ENCODE measurements at regions not wholly inside any gene's neighbourhood (a gene's known extent, or its start where the extent isn't known, plus 50 kb on each side); places are given as distances from the start of the nearest gene placed in this dataset.
A peak's percentile ranks its signal among the peaks of the same experiment; 100 is the strongest.

DNA sequence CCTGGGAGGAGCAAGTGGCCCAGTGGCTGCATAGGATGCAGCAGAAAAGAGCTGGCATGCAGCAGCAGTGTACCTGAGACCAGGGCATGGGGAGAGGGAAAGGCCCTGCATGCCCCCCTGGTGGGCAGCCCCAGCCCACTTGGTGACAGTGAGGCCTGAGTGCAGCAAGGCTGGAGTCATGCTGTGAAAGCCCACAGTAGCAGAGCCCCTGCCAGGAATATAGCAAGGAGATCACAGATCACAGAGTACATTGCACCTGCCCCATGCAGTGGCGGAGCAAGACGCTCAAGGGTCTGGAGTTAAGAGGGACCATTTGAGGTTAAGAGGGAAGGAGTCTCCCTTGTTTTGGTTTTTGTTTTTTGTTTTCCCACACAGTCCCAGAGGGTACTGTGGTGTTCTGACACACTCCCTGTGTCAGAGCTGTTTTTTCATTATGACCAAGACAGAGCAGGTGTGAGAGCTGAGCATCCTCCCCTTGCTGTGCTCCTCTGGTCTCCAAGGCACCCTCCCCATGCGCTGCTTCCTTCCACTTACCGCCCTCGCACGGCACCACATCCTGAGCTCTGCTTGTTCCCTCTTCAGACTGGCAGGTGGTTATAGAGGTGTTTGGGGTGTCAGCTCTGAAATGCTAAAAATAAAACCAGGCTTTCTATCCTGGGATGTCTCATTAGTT is 85.0 kb upstream of the UBL3 start:
- no peak for DNase-seq (ENCODE audit: extremely low read depth, low read depth)

- DNase-seq (ENCODE audit: extremely low read depth, low read depth): no peak
Measured at GRCh38 chr13:29934531-29935308, 84.3 kb upstream of the UBL3 start.

DNA sequence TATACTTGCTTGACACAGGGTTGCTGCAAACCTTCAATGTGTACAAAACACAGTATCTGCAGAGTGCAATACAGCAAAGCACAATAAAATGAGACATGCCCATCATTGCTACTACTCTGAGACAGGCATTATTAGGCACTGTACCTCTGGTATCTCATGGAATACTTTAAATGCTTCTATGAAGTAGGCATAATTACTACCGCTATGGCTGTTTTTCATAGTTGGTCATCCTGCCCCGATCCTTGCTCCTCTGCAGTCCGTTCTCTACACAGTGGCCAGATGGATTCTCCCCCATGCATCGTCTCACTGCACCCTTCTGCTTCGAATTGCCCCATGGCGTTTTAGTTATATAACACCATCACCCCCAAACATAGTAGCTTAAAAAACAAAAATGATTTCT is 83.0 kb upstream of the UBL3 start:
- DNase-seq (ENCODE audit: extremely low read depth, low read depth): no peak

- DNase-seq (ENCODE audit: extremely low read depth, low read depth): no peak
Measured at GRCh38 chr13:29931696-29932095, 81.3 kb upstream of the UBL3 start.

- DNase-seq (ENCODE audit: extremely low read depth, low read depth): no peak
Measured at GRCh38 chr13:29929062-29929847, 78.8 kb upstream of the UBL3 start.

DNA sequence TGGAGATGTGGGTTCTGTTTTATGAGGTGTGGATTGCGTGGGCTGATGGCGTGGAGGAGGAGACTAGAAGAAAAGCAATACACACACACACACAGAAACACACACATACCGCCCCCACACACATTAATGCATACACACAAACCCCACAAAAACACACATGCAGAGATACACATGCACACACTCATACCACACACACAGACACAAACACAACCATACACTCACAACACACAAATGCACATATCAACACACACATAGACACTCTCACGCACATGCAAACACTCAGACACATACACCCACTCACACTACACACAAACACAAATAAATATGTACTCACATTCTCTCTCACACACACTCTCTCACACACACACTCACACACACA is 75.7 kb upstream of the UBL3 start:
- DNase-seq (ENCODE audit: extremely low read depth, low read depth): no peak

DNA sequence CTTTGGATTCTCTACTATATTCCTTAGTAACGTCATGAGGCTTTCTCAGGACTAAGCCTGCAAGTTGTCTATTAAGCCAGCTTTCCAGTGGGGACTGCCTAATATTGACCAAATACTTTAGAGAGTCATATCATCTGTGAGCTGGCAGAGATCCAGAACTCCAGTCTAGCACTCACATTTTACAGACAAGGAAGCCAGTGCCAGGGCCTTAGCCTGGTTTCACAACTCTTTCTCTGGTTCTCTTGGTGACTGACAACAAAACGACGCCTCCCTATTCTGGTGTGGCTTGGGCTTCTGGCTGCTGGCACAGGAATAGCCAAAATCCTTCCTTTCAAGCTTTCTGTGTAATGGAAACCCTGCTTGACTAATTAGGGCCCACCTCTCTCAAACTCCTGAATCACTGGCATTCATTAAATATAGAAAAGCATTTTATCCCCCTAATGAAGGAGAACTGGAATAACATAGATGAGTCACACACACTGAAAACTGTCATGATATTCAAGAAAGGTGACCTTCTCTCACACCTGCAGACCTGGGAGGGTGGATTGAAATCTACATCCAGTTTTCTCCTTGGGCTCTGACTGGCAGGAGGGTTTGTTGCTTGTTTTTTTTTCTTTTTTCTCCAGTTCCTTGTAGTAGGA is 75.2 kb upstream of the UBL3 start:
- DNase-seq (ENCODE audit: extremely low read depth, low read depth): no peak

GRCh38 chr13:29924482-29925350 is 74.3 kb upstream of the UBL3 start:
- no peak for DNase-seq (ENCODE audit: extremely low read depth, low read depth)

- peak; percentile 77 for DNase-seq (ENCODE audit: extremely low read depth, low read depth)
Measured at GRCh38 chr13:29923554-29924481, 73.4 kb upstream of the UBL3 start.

DNA sequence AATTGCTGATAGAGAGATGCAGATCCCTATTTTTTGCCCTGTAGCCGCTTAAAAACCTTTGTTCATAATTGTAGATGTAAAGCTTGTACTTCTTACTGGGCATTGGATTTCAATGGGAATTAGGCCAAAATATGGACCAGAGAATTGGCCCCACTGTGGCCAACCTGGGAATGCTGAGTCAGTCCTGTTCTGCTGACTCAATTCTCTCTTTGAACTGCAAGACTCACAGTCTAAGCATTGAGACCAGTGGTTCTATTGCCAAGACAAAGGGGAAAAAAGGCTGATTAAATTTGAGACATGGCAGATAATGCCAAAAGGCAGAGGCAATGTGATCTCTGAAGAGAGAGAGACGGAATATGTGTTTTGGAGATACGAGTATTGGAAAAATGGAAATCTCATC is 72.5 kb upstream of the UBL3 start:
- DNase-seq (ENCODE audit: extremely low read depth, low read depth): no peak

GRCh38 chr13:29922281-29922821 is 71.9 kb upstream of the UBL3 start:
- no peak for DNase-seq (ENCODE audit: extremely low read depth, low read depth)

DNA sequence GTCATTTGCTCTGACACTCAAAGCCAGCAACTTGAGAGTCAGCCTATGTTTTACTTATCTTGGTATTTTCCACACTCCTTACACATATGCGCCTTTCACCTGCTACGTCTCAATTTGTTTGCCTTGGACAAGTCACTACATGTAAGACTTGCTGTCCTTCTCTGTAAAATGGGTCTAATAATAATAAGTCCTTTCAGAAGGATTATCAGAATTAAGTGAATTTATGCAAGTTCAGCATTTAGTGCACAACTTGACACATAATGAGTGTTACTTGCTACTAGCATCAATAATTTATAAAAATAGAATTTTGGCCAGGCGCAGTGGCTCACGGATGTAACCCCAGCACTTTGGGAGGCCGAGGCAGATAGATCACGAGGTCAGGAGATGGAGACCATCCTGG is 71.1 kb upstream of the UBL3 start:
- no peak for DNase-seq (ENCODE audit: extremely low read depth, low read depth)

DNA sequence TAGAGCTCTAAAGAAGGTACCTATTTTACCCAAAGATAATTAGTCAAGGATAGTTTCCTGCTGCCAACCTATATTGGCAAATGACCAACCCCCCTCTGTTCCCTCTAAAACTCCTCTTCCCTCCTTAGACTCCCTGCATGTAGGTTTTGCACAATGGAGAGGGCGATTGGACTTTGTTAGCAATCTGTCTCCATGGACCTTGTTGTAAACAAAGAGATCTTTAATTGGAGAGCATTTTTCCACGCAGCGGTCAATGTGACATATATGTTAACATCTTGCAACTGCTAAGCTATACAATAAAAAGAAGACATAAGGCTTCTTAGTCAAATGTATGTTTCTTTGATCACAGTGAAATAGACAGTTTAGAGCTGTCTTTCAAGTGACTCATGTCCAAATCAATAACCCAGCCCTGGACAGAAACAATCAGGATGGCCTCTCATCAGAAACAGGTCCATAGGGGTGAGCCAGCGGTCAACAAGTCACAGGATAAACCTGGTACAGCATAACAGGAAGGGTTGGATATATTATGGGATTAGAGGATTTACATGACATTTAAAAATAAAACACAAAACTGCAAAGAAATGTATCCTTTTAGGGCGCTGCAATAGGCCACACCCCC is 69.7 kb upstream of the UBL3 start:
- DNase-seq (ENCODE audit: extremely low read depth, low read depth): no peak

DNA sequence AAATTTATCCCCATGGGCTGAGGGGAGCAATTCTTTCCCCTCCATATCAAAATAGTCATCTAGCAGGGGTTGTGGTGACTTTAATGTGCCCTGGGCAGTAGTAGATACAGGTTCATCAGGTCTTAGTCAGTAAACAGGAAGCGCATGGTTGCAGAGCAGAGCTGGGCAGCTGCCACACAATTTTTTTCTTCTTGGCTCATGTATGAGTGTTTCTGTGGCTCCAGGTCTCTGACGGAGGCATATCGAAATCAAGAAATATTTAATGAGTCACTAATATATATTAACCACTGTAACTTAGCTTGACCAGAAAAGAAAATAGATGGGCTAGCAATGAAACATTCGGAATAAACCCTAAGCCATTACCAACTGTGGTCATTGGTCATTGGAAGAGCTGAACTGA is 68.4 kb upstream of the UBL3 start:
- no peak for DNase-seq (ENCODE audit: extremely low read depth, low read depth)

DNA sequence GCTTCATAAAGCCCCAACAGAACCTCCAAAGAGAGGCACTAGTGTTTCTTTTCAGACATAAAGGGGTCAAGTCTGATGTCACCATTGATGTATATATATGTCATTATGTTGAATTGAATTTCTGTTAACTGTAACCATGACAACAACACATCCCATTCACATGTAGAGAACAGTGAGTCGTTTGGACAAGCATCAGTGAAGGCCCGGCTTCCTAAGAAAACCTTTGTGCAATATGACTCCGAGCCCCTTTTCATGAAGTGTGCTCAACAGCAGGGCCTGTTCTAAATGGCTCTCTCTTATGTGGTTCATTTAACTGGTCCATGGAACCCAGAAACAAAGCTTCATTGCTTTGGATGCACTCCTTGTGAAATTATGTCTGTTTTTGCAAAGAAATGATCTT is 67.2 kb upstream of the UBL3 start:
- no peak for DNase-seq (ENCODE audit: extremely low read depth, low read depth)

GRCh38 chr13:29914581-29914980 is 64.2 kb upstream of the UBL3 start:
- DNase-seq (ENCODE audit: extremely low read depth, low read depth): no peak

DNA sequence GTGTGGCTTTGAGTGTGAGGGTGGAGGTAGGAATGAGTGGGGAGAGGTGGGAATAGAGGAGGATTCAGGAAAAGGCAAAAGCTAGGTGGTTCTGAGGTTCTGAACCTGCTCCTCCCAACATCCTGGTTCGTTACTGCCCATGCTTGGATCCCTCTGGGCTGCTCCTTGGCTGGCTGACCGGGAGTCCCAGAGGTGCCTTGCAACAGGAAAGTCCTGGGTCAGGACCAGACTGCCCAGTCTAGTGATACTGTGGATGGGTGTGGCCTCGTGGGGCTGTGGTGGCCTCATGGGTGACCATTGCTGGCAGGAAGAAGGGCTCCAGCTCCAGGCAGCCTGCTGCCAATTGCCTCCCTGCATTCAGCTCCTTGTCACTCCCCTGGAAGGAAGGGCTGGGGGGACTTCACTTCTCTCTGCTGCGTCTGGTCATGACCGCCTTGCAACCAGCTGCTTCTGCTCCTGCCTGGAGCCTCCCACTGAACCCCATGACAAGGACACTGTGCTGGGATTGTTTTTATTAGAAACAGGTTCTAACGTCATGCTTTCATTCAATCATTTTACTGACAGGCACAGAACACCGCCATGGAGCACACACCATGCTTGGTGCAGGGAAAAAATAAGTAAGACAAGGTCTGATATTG is 61.5 kb upstream of the UBL3 start:
- DNase-seq (ENCODE audit: extremely low read depth, low read depth): no peak
